ENCODE measurements at regions not wholly inside any gene's neighbourhood (a gene's known extent, or its start where the extent isn't known, plus 50 kb on each side); places are given as distances from the start of the nearest gene placed in this dataset.
"Not testable (repeated sequence)": the region's sequence is repeated elsewhere in the genome, so short reads cannot be mapped to it uniquely, and the experiment has no call there.

- H3K36me3 ChIP-seq (ENCODE audit: low read depth) = no peaks in the 10 kb centered on the region
- H3K4me2 ChIP-seq = no peak overlapping the region
- no peak for DNase-seq
- H3F3A ChIP-seq (ENCODE audit: insufficient read depth, low read depth) = peaks cover 10% of the 10 kb centered on the region; the same call in 1 of the 2 replicates
- intact Hi-C loops (cut with micrococcal nuclease; ENCODE audit: unreplicated experiment) = no loop called here
- H3K27me3 ChIP-seq (ENCODE audit: insufficient read depth, low read depth) = no peaks in the 10 kb centered on the region
- no peaks in the 10 kb centered on the region for H3K79me2 ChIP-seq (ENCODE audit: low read depth)
- ChIA-PET POLR2A (ENCODE audit: unreplicated experiment) (no interaction called here), CTCF (no interaction called here)
- BruUV-seq (replicated peaks) = no TSS peak
- TF ChIP-seq EZH2 (IDR thresholded peaks at IDR 0.05; ENCODE audit: low read depth) (no peak), CTCF (conservative IDR thresholded peaks at IDR 0.05) (no peak)
- H3K27ac ChIP-seq = no peak overlapping the region
- H3K4me3 ChIP-seq = no peak overlapping the region
- peaks cover 22% of the 10 kb centered on the region for H3K4me1 ChIP-seq (replicated peaks; ENCODE audit: insufficient read depth)
- H4K20me1 ChIP-seq (ENCODE audit: insufficient read depth) = no peaks in the 10 kb centered on the region
- no peaks in the 10 kb centered on the region for H3K9me3 ChIP-seq (ENCODE audit: insufficient read depth, low read depth)
- H3K9me2 ChIP-seq (ENCODE audit: insufficient read depth) = no peaks in the 10 kb centered on the region
- no peak overlapping the region for H2AFZ ChIP-seq
Observed at GRCh38 chr4:26208237-26208994, 112.4 kb upstream of the RBPJ start.

- H4K20me1 ChIP-seq (ENCODE audit: insufficient read depth); H3K27me3 ChIP-seq (ENCODE audit: insufficient read depth, low read depth); H2AFZ ChIP-seq; H3K9me3 ChIP-seq (ENCODE audit: insufficient read depth, low read depth); DNase-seq; POLR2A ChIA-PET (ENCODE audit: unreplicated experiment); BruUV-seq (replicated peaks); CTCF ChIA-PET; intact Hi-C loops (cut with micrococcal nuclease; ENCODE audit: unreplicated experiment); H3F3A ChIP-seq (ENCODE audit: insufficient read depth, low read depth); H3K9me2 ChIP-seq (ENCODE audit: insufficient read depth); H3K36me3 ChIP-seq (ENCODE audit: low read depth); H3K4me2 ChIP-seq; H3K27ac ChIP-seq; H3K4me3 ChIP-seq; H3K79me2 ChIP-seq (ENCODE audit: low read depth): not testable (repeated sequence)
- H3K4me1 ChIP-seq (replicated peaks; ENCODE audit: insufficient read depth) = peaks cover 26% of the 10 kb centered on the region
Observed at GRCh38 chr4:26209378-26209777, 111.4 kb upstream of the RBPJ start.

- TF ChIP-seq EZH2 (IDR thresholded peaks at IDR 0.05; ENCODE audit: low read depth) (no peak), CTCF (conservative IDR thresholded peaks at IDR 0.05) (no peak)
- POLR2A ChIA-PET (ENCODE audit: unreplicated experiment) = no interaction called here
- H4K20me1 ChIP-seq (ENCODE audit: insufficient read depth) = no peaks in the 10 kb centered on the region
- peak; percentile 39 to 86 for DNase-seq
- peak overlapping the region; percentile 54 for H3K27ac ChIP-seq
- H3K79me2 ChIP-seq (ENCODE audit: low read depth) = no peaks in the 10 kb centered on the region
- H3K9me2 ChIP-seq (ENCODE audit: insufficient read depth) = no peaks in the 10 kb centered on the region
- intact Hi-C loops (cut with micrococcal nuclease; ENCODE audit: unreplicated experiment) = loop anchor here (10.0 kb wide), 1 partner anchor 128 kb away; no protein-coding TSS in a partner anchor
- CTCF ChIA-PET = no interaction called here
- H3K27me3 ChIP-seq (ENCODE audit: insufficient read depth, low read depth) = no peaks in the 10 kb centered on the region
- H3K36me3 ChIP-seq (ENCODE audit: low read depth) = no peaks in the 10 kb centered on the region
- H3K4me3 ChIP-seq = no peak overlapping the region
- no TSS peak for BruUV-seq (replicated peaks)
- H2AFZ ChIP-seq = no peak overlapping the region
- peaks cover 10% of the 10 kb centered on the region; the same call in 1 of the 2 replicates for H3F3A ChIP-seq (ENCODE audit: insufficient read depth, low read depth)
- H3K4me2 ChIP-seq = peak overlapping the region; percentile 41
- H3K9me3 ChIP-seq (ENCODE audit: insufficient read depth, low read depth) = no peaks in the 10 kb centered on the region
- peaks cover 26% of the 10 kb centered on the region for H3K4me1 ChIP-seq (replicated peaks; ENCODE audit: insufficient read depth)
Observed at GRCh38 chr4:26212528-26212927, 108.3 kb upstream of the RBPJ start.

Measured in PC-9 (cell line).